ENCODE measurements at regions not wholly inside any gene's neighbourhood (a gene's known extent, or its start where the extent isn't known, plus 50 kb on each side); places are given as distances from the start of the nearest gene placed in this dataset.
"Not testable (repeated sequence)": the region's sequence is repeated elsewhere in the genome, so short reads cannot be mapped to it uniquely, and the experiment has no call there.

- no peak for DNase-seq
Observed at GRCh38 chr13:34179481-34179880, 361.5 kb downstream of the RFC3 start.

DNA sequence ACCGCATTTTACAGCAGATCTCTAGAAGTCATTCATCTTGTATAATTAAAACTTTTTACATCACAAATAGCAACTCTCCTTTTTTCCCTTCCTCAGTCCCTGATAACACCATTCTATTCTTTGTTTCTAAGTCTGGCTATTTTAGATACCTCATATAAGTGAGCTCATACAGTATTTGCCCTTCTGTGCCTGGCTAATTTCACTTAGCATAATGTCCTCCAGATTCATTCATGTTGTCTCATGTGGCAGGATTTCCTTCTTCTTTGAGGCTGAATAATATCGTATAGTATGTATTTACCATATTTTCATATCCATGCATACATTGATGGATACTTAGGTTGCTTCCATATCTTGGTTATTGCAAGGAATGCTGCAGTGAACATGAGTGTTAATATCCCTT is 362.0 kb downstream of the RFC3 start:
- no peak for DNase-seq

GRCh38 chr13:34181256-34181655 is 363.3 kb downstream of the RFC3 start:
- DNase-seq: not testable (repeated sequence)

- DNase-seq: no peak
Observed at GRCh38 chr13:34189946-34190345, 372.0 kb downstream of the RFC3 start.

- no peak for DNase-seq
Observed at GRCh38 chr13:34201050-34201913, 383.3 kb downstream of the RFC3 start.

GRCh38 chr13:34207334-34207733 is 389.4 kb downstream of the RFC3 start:
- DNase-seq: no peak

DNA sequence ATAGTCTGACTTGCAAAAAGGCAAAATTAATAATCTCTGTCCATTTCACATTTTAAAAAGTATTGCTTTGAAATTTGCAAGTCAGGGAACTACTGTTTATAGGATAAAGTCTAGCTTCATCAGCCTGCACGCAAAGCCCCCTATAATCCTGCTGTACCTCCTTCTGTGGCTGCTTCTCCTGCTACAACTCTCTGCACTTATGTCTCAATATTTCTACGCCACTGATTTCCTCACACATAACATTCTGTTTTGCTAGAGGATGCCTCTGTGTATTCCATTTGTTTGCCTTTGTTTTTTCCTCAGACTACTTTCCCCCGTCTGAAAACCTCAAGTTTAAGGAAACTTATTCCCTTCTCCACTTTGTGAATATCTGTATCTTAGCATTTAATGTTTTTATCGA is 389.9 kb downstream of the RFC3 start:
- DNase-seq: no peak

- no peak for DNase-seq
Observed at GRCh38 chr13:34208336-34208735, 390.4 kb downstream of the RFC3 start.

DNA sequence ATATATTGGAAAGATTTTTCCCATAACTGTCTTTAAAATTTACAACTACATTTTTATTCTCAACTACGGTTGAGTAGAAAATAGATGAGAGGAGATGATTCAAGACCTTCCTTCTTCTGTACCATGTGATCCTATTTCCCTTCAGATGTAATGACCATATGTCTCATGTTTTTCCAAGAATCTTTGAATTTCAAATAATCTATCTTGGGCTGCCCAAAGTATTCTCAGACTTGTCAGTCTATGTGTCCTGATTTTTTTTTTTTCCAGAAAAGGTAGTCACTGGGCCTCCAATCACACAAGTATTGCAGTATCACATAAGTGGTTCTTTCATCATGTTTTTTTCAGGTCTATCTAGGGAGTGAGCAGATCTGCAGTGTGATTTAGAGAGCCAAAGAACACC is 392.4 kb downstream of the RFC3 start:
- DNase-seq: no peak

GRCh38 chr13:34214686-34215085 is 396.7 kb downstream of the RFC3 start:
- DNase-seq: no peak

- no peak for DNase-seq
Observed at GRCh38 chr13:34216256-34216655, 398.3 kb downstream of the RFC3 start.

DNA sequence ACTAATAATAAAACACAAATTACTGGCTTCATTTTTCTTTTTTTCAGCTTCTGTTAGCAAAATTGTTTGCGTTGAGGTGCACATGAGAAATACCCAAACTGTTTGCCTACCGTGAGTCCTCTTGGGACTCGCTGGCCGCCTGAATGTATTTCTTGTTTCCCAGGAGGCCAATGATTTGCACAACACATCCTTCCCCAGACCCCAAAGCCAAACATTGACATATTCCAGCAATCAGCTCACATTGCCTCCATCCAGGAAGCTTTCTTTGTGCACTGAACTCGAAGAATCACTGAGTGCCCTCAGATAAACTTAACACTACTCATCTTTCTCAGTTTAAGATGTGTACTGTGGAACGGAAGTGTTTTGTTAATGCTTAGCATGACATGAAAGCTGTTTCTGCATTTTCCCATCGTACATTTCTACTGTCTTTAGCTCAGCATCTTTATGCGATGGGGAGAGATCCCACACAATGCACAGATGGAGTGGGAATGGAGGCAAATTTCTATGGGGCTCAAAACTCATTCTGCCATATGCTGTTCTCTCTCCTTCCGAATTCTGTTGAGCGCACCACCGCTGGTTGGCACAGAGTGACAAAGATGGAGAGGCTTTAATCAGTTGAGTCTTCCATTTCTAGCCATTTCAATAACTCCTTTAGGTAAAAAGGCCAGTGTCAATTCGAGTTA is 399.5 kb downstream of the RFC3 start:
- no peak for DNase-seq

DNA sequence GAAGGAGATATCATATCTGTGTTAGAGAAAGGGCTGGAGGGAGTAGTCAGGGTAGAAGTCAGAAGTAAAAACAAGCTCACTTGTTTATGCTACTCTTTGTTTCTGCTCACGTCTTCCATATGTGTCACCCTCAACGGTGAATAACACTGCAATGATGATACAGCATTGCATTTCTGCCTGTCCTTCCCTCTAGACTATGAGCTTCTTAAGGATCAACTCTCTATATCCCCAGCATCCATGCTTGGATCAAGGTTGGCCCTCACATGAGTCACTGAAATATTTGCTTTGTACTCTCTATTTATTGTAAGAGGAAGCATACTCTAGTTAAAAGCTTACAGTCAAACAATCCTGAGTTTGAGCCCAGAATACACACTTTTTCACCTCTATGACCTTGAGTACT is 406.0 kb downstream of the RFC3 start:
- no peak for DNase-seq

- no peak for DNase-seq
Observed at GRCh38 chr13:34224877-34225276, 406.9 kb downstream of the RFC3 start.

DNA sequence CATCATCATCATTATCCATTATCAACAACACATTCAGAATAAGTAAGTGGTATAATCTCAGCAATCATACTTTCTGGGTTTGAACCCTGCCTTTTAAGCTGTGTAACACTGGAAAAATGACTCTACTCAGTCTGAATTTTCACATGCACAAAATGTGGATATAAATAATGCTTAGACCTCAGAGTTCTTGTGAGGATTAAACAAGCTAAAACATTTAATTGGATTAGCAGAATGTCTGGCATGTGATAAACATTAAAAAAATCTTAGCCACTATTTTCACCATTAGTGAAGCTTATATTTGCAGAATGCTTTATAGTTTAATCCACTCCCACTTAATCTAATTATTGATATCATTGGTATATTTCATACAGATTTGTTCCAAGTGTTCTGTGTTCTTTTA is 412.3 kb downstream of the RFC3 start:
- DNase-seq: no peak

DNA sequence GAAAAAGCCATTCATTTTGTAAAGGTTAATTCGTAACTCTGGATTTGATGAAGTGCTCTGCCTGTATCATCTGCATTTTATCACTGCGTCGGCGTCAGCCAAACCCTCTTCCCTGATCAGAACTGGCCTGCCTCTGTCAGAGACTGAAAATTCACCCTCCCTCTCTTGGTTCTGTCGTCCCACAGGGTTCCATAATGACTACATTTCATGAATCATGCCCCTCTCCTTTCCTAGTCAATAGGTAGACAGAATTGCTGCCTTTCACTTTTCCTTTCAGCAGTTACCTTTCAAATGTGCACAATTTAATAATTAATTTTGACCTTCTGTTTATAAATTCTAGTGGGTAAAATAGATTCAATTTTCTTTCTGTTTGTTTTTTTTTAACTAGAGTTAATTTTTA is 423.4 kb downstream of the RFC3 start:
- no peak for DNase-seq

DNA sequence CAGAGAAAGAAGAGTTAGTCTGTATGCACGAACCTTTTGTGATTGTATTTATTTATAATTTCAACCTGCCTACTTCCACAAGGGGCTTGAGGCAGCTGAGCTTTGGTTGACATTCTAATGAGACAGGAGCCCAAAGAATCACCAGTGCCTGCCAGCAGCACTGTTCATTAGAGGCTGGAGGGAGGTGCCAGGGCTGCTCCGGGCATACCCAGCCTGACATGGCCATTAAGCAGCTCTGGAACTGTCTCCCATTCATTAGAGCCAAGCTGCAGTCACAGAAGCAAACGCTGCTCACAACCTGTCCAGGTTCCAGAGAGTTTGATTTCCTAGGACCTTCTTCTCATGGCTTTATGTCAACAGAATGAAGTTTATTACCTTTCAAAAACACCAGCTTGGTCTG is 425.5 kb downstream of the RFC3 start:
- DNase-seq: no peak

GRCh38 chr13:34246511-34246910 is 428.6 kb downstream of the RFC3 start:
- no peak for DNase-seq

- DNase-seq: no peak
Observed at GRCh38 chr13:34247596-34247995, 429.6 kb downstream of the RFC3 start.

GRCh38 chr13:34249546-34250039 is 431.6 kb downstream of the RFC3 start:
- DNase-seq: no peak

DNA sequence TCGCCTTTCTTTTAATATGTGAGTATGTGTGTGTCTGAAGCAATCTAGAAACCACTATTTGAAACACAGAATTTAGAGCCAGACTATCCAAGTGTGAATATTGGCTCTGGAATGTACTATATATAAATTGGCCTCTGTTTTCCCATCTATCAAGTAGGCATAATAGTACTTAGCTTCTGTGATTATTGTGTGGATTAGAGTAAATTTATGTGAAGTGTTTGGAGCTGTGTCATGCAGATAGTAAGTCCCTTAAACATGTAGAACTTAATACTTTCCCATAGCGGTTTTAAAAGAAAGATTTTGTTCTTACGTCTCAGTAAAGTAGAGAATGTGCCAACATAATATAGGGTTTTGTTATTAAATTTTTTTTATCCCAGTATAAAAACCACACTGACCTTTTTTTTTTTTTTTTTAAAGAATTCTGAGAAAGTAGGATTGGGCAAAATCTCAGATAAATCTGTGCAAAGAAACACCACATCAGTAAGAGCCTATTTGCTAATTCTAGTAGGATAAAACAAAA is 432.3 kb downstream of the RFC3 start:
- DNase-seq: no peak

GRCh38 chr13:34254366-34254765 is 436.4 kb downstream of the RFC3 start:
- DNase-seq: no peak

GRCh38 chr13:34255711-34256110 is 437.8 kb downstream of the RFC3 start:
- DNase-seq: no peak

GRCh38 chr13:34256236-34256635 is 438.3 kb downstream of the RFC3 start:
- DNase-seq: no peak
